Breast epithelium (tissue), 4 donors: ENCODE measurements at regions not wholly inside any gene's neighbourhood (a gene's known extent, or its start where the extent isn't known, plus 50 kb on each side); places are given as distances from the start of the nearest gene placed in this dataset.

Experiments
- DNase-seq, 2 donors: peaks; one replicate each; pipeline ENCODE4 v3.0.0-alpha.2; 2019; ENCODE audit warnings: low spot score in 2 of 2
- H3K27ac ChIP-seq, 2 donors: fragments of 200-600 bp; sonication (generic) in 1 of 2; one replicate each; pipeline ENCODE4 v1.5.1; 2016 to 2019; ENCODE audit warnings: mild to moderate bottlenecking in 1 of 2
- H3K27me3 ChIP-seq, 2 donors: fragments of 200-600 bp; sonication (generic) in 1 of 2; one replicate each; pipeline versions ENCODE4 v1.5.1 to v1.6.0; 2017 to 2019; ENCODE audit warnings: control low read depth in 1 of 2, mild to moderate bottlenecking in 1 of 2
- H3K36me3 ChIP-seq: fragments of 200-600 bp; one replicate; pipeline ENCODE4 v1.5.1; 2019
- H3K4me1 ChIP-seq, 2 donors: fragments of 200-600 bp; sonication (generic); one replicate each; pipeline ENCODE4 v1.5.1; 2016 to 2019; ENCODE audit warnings: control low read depth in 1 of 2
- H3K4me3 ChIP-seq, 3 donors: fragments of 200-600 bp; sonication (generic); 1 replicate in 2 of 3; 2 replicates in 1 of 3; pipeline ENCODE4 v1.5.1; 2016 to 2019; ENCODE audit warnings: mild to moderate bottlenecking in 3 of 3, moderate library complexity in 2 of 3
- H3K9me3 ChIP-seq, 2 donors: fragments of 200-600 bp; sonication (generic) in 1 of 2; one replicate each; pipeline ENCODE4 v1.5.1; 2016 to 2019; ENCODE audit warnings: control low read depth in 1 of 2
- CTCF ChIP-seq, 3 donors: fragments of 450-650 bp; IDR thresholded peaks; one replicate each; pipeline ENCODE4 v1.5.1; 2016 to 2017; ENCODE audit warnings: antibody characterized with exemption in 3 of 3, mild to moderate bottlenecking in 3 of 3, moderate library complexity in 3 of 3
- POLR2A ChIP-seq: fragments of 450-650 bp; IDR thresholded peaks from one replicate; pipeline ENCODE4 v1.6.1; 2016; ENCODE audit warnings: antibody characterized with exemption, mild to moderate bottlenecking, moderate library complexity
- POLR2AphosphoS5 ChIP-seq, 3 donors: sonication (generic); formaldehyde crosslinking; IDR thresholded peaks; one replicate each; pipeline ENCODE4 v1.6.1; 2017; ENCODE audit warnings: antibody characterized with exemption in 3 of 3
- intact Hi-C: fragments of 100-400 bp; cut with DNase I; formaldehyde crosslinking; loops from one replicate; pipeline ENCODE4 v1.15.1; 2023; ENCODE audit warnings: low total_unique reads

DNA sequence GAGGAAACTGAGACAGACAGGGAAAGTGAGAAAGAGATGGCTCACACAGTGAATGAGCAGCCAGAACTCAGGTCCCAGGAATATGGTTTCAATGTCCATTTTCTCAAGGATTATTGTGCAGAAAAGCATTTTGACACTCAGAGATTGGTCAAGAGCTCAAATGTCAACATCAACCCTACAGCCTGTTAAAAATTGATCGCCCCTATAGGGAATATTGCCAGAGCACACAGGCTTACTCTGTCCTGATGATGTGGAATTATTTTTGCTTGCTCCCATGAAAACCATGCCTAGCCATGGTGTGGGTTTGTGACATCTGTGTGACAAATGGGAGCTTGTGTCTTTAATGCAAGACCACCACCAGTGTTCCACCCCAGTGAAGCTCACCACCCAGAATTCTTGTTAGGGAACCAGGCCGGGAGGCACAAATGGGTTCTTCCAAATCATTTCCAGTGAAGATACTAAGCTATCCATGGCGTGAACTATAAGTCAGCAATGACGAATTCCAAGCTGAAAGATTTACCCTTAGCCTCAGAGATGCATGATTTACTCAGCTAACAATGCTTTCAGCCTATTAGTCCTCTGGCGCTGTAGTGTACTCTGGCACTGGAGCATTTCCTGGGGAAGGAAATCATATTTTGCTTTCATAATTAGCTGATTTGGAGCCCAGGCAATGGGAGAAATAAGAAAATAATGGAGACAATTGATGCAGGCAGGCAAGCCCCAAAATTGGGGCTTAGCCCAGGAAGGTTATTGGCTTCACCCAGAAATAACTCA lies 1188.2 kb upstream of the TMEM132C start:
- Histone ChIP-seq H3K9me3 (no peaks in the 10 kb centered on the region), H3K27ac (no peak overlapping the region), H3K36me3 (no peaks in the 10 kb centered on the region), H3K4me1 (peaks cover 0 to 2% of the 10 kb centered on the region in 2 donors), H3K4me3 (no peak overlapping the region), H3K27me3 (no peaks in the 10 kb centered on the region)
- intact Hi-C loops = no loop called here
- DNase-seq = no peak
- no peak for TF ChIP-seq CTCF (IDR thresholded peaks at IDR 0.05)
- TF ChIP-seq POLR2A = no peak
- no peak for TF ChIP-seq POLR2AphosphoS5 (IDR thresholded peaks at IDR 0.05)

DNA sequence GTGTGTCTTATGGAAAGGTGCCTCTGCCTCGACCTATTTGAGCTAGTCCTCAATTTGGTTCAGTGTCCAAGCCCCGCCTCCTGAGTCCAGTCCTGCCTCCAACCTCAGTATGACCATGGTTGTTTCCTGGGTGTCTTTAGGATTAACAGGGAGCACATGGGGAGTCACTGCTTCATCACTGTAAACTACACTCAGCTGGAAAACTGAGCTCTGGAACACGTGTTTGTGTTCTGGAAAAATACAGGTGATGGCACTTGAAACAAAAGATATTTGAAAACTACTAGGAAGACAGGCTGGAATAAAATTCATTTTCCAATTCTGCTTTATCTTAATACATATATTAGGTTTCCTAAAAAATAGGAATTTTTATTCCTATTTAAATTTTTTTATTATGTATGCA lies 1187.3 kb upstream of the TMEM132C start:
- Histone ChIP-seq H3K9me3 (no peaks in the 10 kb centered on the region), H3K4me3 (no peak overlapping the region), H3K27me3 (no peaks in the 10 kb centered on the region), H3K36me3 (no peaks in the 10 kb centered on the region), H3K27ac (no peak overlapping the region), H3K4me1 (peaks cover 0 to 4% of the 10 kb centered on the region in 2 donors)
- intact Hi-C loops = no loop called here
- DNase-seq = no peak
- no peak for TF ChIP-seq POLR2A
- TF ChIP-seq CTCF (IDR thresholded peaks at IDR 0.05) = no peak
- no peak for TF ChIP-seq POLR2AphosphoS5 (IDR thresholded peaks at IDR 0.05)

- Histone ChIP-seq H3K36me3 (no peaks in the 10 kb centered on the region), H3K9me3 (no peaks in the 10 kb centered on the region), H3K27me3 (no peaks in the 10 kb centered on the region), H3K4me3 (no peak overlapping the region), H3K27ac (no peak overlapping the region), H3K4me1 (peaks cover 0 to 4% of the 10 kb centered on the region in 2 donors)
- intact Hi-C loops = no loop called here
- TF ChIP-seq CTCF (IDR thresholded peaks at IDR 0.05) (no peak), POLR2A (no peak), POLR2AphosphoS5 (IDR thresholded peaks at IDR 0.05) (no peak)
- no peak for DNase-seq
Observed at GRCh38 chr12:127081058-127081457, 1185.9 kb upstream of the TMEM132C start.

DNA sequence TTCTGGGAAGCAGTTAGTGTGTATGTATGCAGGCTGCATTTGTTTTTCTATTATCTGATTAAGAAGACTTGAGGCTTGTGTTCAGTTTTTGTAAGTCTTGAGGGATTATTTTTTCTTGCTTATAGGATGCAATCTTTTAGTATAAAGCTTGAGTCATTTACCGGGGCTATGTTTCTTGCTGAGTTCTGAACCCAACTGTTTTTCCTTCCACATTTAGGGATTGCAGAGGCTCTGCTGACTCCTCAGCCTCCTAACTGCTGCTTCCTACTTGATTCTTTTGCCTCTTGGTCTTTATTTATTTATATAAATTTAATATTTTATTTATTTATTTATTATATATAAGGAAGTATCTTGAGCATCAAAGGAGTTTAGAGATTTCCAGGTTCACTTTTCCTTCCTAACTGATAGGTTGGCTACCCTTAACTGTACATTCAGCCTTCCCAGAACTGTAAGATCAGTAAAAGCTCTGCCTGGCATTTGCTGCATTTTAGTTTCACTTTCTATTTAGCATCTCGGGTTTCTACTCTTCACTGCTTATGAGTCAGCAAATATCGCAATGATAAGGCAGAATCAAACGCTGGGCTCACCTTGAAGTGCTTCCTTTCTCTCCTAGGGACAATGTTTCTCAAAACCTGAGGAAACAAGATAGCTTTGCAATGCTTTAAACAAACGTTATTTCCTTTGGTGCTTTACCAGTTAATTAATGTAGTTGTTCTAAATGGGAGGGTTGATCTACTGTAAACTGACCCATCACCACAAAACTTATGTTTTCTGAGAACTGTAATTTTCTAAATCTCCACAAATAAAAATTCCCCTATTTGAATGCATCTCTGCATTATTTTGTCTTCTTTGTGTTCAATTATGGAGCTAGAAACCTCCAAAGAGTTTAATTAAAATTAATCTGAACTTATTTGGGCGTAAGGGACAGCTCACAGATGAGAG lies 1183.7 kb upstream of the TMEM132C start:
- peak overlapping the region; percentile 37 to 55 (median 47) for H3K4me3 ChIP-seq
- no peak for DNase-seq
- no peaks in the 10 kb centered on the region for H3K9me3 ChIP-seq
- no peaks in the 10 kb centered on the region for H3K27me3 ChIP-seq
- no peak for TF ChIP-seq CTCF (IDR thresholded peaks at IDR 0.05)
- no peak for TF ChIP-seq POLR2AphosphoS5 (IDR thresholded peaks at IDR 0.05)
- no peak for TF ChIP-seq POLR2A
- H3K36me3 ChIP-seq = no peaks in the 10 kb centered on the region
- H3K27ac ChIP-seq = no peak overlapping the region
- peaks cover 0 to 4% of the 10 kb centered on the region in 2 donors for H3K4me1 ChIP-seq
- intact Hi-C loops = no loop called here

DNA sequence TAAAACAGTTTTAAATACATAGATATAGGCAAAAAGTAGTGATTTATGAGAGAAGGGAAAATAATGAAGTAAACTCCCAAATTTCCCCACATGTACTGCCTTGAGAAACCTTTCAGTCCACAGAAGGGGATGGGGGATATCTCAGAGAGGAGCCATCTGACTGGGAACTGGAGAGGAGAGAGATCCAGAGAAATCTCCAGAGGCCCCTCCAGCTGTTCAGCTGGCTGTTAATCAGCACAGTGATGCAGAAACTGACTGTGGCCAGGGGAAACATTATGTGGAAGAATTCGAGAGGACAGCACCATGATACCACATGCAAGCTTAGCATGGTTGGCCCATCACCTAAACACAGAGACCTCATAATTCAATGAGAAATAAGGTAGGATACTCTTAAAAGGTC lies 1165.9 kb upstream of the TMEM132C start:
- H3K27ac ChIP-seq = no peak overlapping the region
- H3K27me3 ChIP-seq = no peaks in the 10 kb centered on the region
- H3K36me3 ChIP-seq = no peaks in the 10 kb centered on the region
- no peak overlapping the region for H3K4me3 ChIP-seq
- TF ChIP-seq POLR2A (no peak), CTCF (IDR thresholded peaks at IDR 0.05) (no peak), POLR2AphosphoS5 (IDR thresholded peaks at IDR 0.05) (no peak)
- no peak for DNase-seq
- no peaks in the 10 kb centered on the region for H3K4me1 ChIP-seq
- intact Hi-C loops = no loop called here
- H3K9me3 ChIP-seq = no peaks in the 10 kb centered on the region
